Neural cell (in vitro differentiated cells): ENCODE measurements at regions not wholly inside any gene's neighbourhood (a gene's known extent, or its start where the extent isn't known, plus 50 kb on each side); places are given as distances from the start of the nearest gene placed in this dataset.

Experiments
- H2AFZ ChIP-seq: fragments of 200-600, 300-800 bp; sonication (generic), shearing (Covaris generic); 2 replicates; pipeline ENCODE4 v1.6.0; 2014; ENCODE audit warnings: low read depth, mild to moderate bottlenecking, antibody characterized with exemption, low read length, moderate library complexity
- H3F3A ChIP-seq: fragments of 200-600 bp; shearing (Covaris generic); 2 replicates; pipeline ENCODE4 v1.6.1; 2016; ENCODE audit warnings: mild to moderate bottlenecking, moderate library complexity, mixed read lengths, antibody characterized with exemption, low read length; ENCODE audit not compliant: insufficient read depth, poor library complexity, severe bottlenecking
- H3K27ac ChIP-seq: fragments of 200-600, 300-800 bp; sonication (generic), shearing (Covaris generic); 2 replicates; pipeline ENCODE4 v1.5.1; 2014; ENCODE audit warnings: mild to moderate bottlenecking, low read length, moderate library complexity
- H3K27me3 ChIP-seq: fragments of 300-800, 200-600 bp; sonication (generic), shearing (Covaris generic); 2 replicates; pipeline ENCODE4 v1.6.0; 2014; ENCODE audit warnings: mild to moderate bottlenecking, low read depth, low read length, moderate library complexity; ENCODE audit not compliant: insufficient read depth
- H3K36me3 ChIP-seq: fragments of 300-800, 200-600 bp; sonication (generic), shearing (Covaris generic); 2 replicates; pipeline ENCODE4 v1.5.1; 2014; ENCODE audit warnings: mild to moderate bottlenecking, antibody characterized with exemption, low read length, moderate library complexity; ENCODE audit not compliant: insufficient read depth
- H3K4me2 ChIP-seq: fragments of 300-800, 200-600 bp; sonication (generic), shearing (Covaris generic); 2 replicates; pipeline ENCODE4 v1.6.0; 2014; ENCODE audit warnings: mild to moderate bottlenecking, low read length
- H3K4me3 ChIP-seq: fragments of 300-800, 200-600 bp; sonication (generic), shearing (Covaris generic); 2 replicates; pipeline ENCODE4 v1.5.1; 2014; ENCODE audit warnings: mild to moderate bottlenecking, low read length, moderate library complexity
- H3K79me2 ChIP-seq: fragments of 200-600 bp; shearing (Covaris generic); replicated peaks from 2 replicates; pipeline ENCODE4 v1.6.0; 2014; ENCODE audit warnings: mild to moderate bottlenecking, low read length, moderate library complexity; ENCODE audit not compliant: insufficient read depth
- H3K9ac ChIP-seq: fragments of 300-800, 200-600 bp; sonication (generic), shearing (Covaris generic); 2 replicates; pipeline ENCODE4 v1.6.1; 2016; ENCODE audit warnings: mild to moderate bottlenecking, low read length, mixed read lengths
- H3K9me2 ChIP-seq: fragments of 200-600 bp; shearing (Covaris generic); 2 replicates; pipeline ENCODE4 v1.6.1; 2016; ENCODE audit warnings: mild to moderate bottlenecking, low read length, mixed read lengths; ENCODE audit not compliant: insufficient read depth
- H3K9me3 ChIP-seq: fragments of 200-600, 300-800 bp; sonication (generic), shearing (Covaris generic); 2 replicates; pipeline ENCODE4 v1.6.1; 2016; ENCODE audit warnings: mild to moderate bottlenecking, mixed run types, low read length, moderate library complexity, mixed read lengths
- H4K20me1 ChIP-seq: fragments of 200-600 bp; shearing (Covaris generic); 2 replicates; pipeline ENCODE4 v1.6.1; 2016; ENCODE audit warnings: mild to moderate bottlenecking, mixed run types; ENCODE audit not compliant: insufficient read depth
- EP300 ChIP-seq: fragments of 450-650 bp; conservative IDR thresholded peaks from 2 replicates; pipeline ENCODE4 v1.6.1; 2014; ENCODE audit warnings: antibody characterized with exemption, mild to moderate bottlenecking, moderate library complexity; ENCODE audit not compliant: poor library complexity, severe bottlenecking
- EZH2 ChIP-seq: fragments of 200-600, 300-800 bp; shearing (Covaris generic), sonication (generic); IDR thresholded peaks from 2 replicates; pipeline ENCODE4 v1.6.1; 2014; ENCODE audit warnings: antibody characterized with exemption, low read length, borderline replicate concordance, mild to moderate bottlenecking; ENCODE audit not compliant: insufficient read depth, poor library complexity, severe bottlenecking
- MXI1 ChIP-seq: fragments of 450-650 bp; conservative IDR thresholded peaks from 2 replicates; pipeline ENCODE4 v1.6.1; 2014; ENCODE audit warnings: antibody characterized with exemption, mild to moderate bottlenecking; ENCODE audit not compliant: poor library complexity, severe bottlenecking
- POLR2AphosphoS5 ChIP-seq: IDR thresholded peaks from 2 replicates; pipeline ENCODE4 v1.6.1; 2012
- RAD21 ChIP-seq: fragments of 450-650 bp; conservative IDR thresholded peaks from 2 replicates; pipeline ENCODE4 v1.6.1; 2014; ENCODE audit warnings: antibody characterized with exemption, mild to moderate bottlenecking, moderate library complexity
- REST ChIP-seq: IDR thresholded peaks from 2 replicates; pipeline ENCODE4 v1.6.1; 2012; ENCODE audit warnings: borderline replicate concordance
- SMC3 ChIP-seq: fragments of 450-650 bp; conservative IDR thresholded peaks from 2 replicates; pipeline ENCODE4 v1.6.1; 2014; ENCODE audit warnings: antibody characterized with exemption, mild to moderate bottlenecking, moderate library complexity; ENCODE audit not compliant: poor library complexity
- TAF1 ChIP-seq: IDR thresholded peaks from 2 replicates; pipeline ENCODE4 v1.6.1; 2012; ENCODE audit warnings: low read depth
- TF ChIP-seq, protein P1 (sequence below): fragments of 450-650 bp; IDR thresholded peaks from 2 replicates; pipeline ENCODE4 v1.5.1; 2014; ENCODE audit warnings: antibody characterized with exemption, mild to moderate bottlenecking, moderate library complexity; ENCODE audit not compliant: poor library complexity, severe bottlenecking

DNA sequence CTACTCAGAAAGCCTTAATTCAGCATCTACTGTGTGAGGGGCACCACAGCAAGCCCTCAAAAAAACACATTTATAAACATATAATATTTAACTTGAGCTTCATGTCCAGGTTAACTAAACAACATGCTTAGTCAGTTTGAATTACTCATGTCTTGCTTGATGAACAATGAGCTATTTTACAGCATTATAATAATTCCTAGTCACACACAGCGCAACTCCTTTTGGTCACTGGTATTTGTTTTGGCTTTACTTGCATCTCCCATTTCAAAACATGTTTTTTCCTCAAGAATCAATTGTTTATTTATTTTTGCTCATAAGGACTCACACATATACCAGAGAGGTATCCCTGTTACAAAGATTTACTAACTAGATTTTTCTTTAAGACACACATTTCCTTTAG is 616.7 kb upstream of the DAB2 start:
- no peak overlapping the region for H3K9ac ChIP-seq
- H3K79me2 ChIP-seq, result no peaks in the 10 kb centered on the region
- H3K9me3 ChIP-seq, result no peaks in the 10 kb centered on the region
- no peaks in the 10 kb centered on the region for H4K20me1 ChIP-seq
- no peaks in the 10 kb centered on the region for H3K9me2 ChIP-seq
- no peaks in the 10 kb centered on the region for H3K36me3 ChIP-seq
- TF ChIP-seq EZH2 (no peak), RAD21 (no peak), POLR2AphosphoS5 (no peak), REST (no peak), TAF1 (no peak), EP300 (no peak)
- TF ChIP-seq, protein P1, sequence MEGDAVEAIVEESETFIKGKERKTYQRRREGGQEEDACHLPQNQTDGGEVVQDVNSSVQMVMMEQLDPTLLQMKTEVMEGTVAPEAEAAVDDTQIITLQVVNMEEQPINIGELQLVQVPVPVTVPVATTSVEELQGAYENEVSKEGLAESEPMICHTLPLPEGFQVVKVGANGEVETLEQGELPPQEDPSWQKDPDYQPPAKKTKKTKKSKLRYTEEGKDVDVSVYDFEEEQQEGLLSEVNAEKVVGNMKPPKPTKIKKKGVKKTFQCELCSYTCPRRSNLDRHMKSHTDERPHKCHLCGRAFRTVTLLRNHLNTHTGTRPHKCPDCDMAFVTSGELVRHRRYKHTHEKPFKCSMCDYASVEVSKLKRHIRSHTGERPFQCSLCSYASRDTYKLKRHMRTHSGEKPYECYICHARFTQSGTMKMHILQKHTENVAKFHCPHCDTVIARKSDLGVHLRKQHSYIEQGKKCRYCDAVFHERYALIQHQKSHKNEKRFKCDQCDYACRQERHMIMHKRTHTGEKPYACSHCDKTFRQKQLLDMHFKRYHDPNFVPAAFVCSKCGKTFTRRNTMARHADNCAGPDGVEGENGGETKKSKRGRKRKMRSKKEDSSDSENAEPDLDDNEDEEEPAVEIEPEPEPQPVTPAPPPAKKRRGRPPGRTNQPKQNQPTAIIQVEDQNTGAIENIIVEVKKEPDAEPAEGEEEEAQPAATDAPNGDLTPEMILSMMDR, result no peak
- H2AFZ ChIP-seq, result no peak overlapping the region
- H3K27me3 ChIP-seq, result no peaks in the 10 kb centered on the region
- H3K27ac ChIP-seq, result no peak overlapping the region
- H3F3A ChIP-seq, result no peaks in the 10 kb centered on the region
- no peak overlapping the region for H3K4me2 ChIP-seq
- no peak overlapping the region for H3K4me3 ChIP-seq

GRCh38 chr5:40037713-40038112 is 612.9 kb upstream of the DAB2 start:
- Histone ChIP-seq H2AFZ (no peak overlapping the region), H3K27ac (no peak overlapping the region), H3K4me2 (no peak overlapping the region), H3K9me3 (no peaks in the 10 kb centered on the region), H3F3A (no peaks in the 10 kb centered on the region), H3K4me3 (no peak overlapping the region), H4K20me1 (no peaks in the 10 kb centered on the region), H3K9me2 (no peaks in the 10 kb centered on the region), H3K27me3 (no peaks in the 10 kb centered on the region), H3K36me3 (no peaks in the 10 kb centered on the region), H3K9ac (no peak overlapping the region), H3K79me2 (no peaks in the 10 kb centered on the region)
- TF ChIP-seq EZH2 (no peak), SMC3 (no peak)

GRCh38 chr5:40034441-40034840 is 609.7 kb upstream of the DAB2 start:
- H3K27me3 ChIP-seq, result no peaks in the 10 kb centered on the region
- no peaks in the 10 kb centered on the region for H3F3A ChIP-seq
- H3K4me2 ChIP-seq, result no peak overlapping the region
- H3K9me3 ChIP-seq, result no peaks in the 10 kb centered on the region
- no peak for TF ChIP-seq EP300
- no peak for TF ChIP-seq RAD21
- TF ChIP-seq REST, result no peak
- TF ChIP-seq MXI1, result no peak
- TF ChIP-seq TAF1, result no peak
- TF ChIP-seq EZH2, result no peak
- TF ChIP-seq, protein P1, result no peak
- TF ChIP-seq POLR2AphosphoS5, result no peak
- TF ChIP-seq SMC3, result no peak
- no peaks in the 10 kb centered on the region for H3K79me2 ChIP-seq
- no peaks in the 10 kb centered on the region for H3K9me2 ChIP-seq
- H4K20me1 ChIP-seq, result no peaks in the 10 kb centered on the region
- H2AFZ ChIP-seq, result no peak overlapping the region
- no peak overlapping the region for H3K27ac ChIP-seq
- H3K4me3 ChIP-seq, result no peak overlapping the region
- no peak overlapping the region for H3K9ac ChIP-seq
- H3K36me3 ChIP-seq, result no peaks in the 10 kb centered on the region
